GM12875 (cell line): ENCODE measurements at regions not wholly inside any gene's neighbourhood (a gene's known extent, or its start where the extent isn't known, plus 50 kb on each side); places are given as distances from the start of the nearest gene placed in this dataset.

Experiments used
- H3K4me3 ChIP-seq: one replicate; pipeline ENCODE4 v1.5.1; 2011; ENCODE audit warnings: low read depth, low read length, control low read depth
- TF ChIP-seq, protein P1 (sequence below): IDR thresholded peaks from 2 replicates; pipeline ENCODE4 v1.5.1; 2011; ENCODE audit warnings: low read depth, mild to moderate bottlenecking, control low read depth, inconsistent platforms, low read length, moderate library complexity, borderline replicate concordance; ENCODE audit not compliant: insufficient read depth

DNA sequence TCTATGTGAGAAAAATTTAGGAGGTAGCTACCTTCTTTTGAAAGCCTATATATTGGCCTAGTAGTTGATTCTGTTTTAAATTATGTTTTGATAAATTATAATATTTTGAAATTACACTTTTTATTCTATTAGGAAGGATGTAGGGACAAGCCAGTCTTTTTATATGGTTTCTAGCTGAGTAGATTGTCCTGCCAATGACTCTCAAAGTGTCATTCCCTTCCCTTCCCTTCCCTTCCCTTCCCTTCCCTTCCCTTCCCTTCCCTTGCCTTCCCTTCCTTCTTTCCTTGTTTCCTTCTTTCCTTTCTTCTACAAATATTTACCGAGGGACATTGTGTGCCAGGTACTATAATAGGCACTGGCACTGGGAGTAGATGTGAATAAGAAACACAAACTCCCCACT is 99.7 kb upstream of the HDAC9 start:
- TF ChIP-seq, protein P1, sequence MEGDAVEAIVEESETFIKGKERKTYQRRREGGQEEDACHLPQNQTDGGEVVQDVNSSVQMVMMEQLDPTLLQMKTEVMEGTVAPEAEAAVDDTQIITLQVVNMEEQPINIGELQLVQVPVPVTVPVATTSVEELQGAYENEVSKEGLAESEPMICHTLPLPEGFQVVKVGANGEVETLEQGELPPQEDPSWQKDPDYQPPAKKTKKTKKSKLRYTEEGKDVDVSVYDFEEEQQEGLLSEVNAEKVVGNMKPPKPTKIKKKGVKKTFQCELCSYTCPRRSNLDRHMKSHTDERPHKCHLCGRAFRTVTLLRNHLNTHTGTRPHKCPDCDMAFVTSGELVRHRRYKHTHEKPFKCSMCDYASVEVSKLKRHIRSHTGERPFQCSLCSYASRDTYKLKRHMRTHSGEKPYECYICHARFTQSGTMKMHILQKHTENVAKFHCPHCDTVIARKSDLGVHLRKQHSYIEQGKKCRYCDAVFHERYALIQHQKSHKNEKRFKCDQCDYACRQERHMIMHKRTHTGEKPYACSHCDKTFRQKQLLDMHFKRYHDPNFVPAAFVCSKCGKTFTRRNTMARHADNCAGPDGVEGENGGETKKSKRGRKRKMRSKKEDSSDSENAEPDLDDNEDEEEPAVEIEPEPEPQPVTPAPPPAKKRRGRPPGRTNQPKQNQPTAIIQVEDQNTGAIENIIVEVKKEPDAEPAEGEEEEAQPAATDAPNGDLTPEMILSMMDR: no peak
- no peak overlapping the region for H3K4me3 ChIP-seq

DNA sequence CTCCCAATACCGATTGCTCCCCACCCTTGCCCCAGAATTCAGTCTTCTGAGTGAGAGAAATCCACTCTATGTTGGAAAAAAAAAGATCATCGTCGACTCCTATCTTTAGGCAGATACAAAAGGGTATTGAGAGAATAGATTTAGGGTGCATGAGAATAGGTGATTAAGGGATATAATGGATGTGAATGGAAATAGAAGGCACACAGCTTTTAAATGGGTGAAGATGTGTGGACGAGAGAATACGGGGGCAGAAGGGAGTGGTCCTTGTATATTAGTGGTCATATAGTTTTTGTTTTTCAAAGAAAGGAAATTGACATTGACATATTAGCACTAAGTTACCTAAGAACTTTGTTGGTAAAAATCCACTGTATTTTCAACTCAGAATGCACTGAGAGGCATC is 98.6 kb upstream of the HDAC9 start:
- no peak overlapping the region for H3K4me3 ChIP-seq
- TF ChIP-seq, protein P1: no peak

DNA sequence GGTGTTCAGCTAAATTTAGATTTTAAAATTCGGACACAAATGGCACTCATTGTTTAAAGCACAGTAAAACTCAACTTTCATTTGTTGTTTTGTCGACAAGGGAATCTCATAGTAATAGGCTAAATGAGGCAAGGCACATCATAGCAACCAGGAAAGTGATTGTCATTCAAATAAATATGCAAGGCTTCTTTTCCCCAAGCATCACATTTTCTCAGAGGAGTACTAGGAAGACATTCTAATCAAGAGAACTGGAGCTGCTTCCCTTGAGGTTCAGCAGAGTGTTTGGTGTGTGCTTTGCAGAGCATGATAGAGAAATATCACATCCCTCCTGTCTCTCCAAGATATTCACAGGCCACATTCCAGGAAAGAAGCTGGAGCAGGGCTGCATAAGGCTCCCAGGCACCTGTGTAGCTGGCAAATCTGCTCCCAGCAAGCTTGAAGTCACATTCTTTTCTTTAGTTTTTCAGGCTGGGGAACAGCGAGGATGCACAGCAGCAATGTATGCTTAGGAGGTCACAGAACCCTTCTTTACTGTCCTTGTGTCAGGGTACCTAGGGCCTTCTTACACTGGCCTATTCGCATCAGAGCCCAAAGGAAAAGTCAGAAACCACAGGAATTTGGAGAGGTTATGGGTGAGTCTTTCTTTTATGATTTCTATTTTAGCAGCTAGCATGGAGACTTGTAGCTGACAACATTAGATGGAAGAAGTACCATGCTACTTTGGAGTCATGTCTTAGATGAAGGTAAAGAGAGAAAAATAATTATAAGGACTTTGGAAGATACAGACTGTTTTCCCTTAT is 95.9 kb upstream of the HDAC9 start:
- TF ChIP-seq, protein P1: no peak
- H3K4me3 ChIP-seq: no peak overlapping the region

DNA sequence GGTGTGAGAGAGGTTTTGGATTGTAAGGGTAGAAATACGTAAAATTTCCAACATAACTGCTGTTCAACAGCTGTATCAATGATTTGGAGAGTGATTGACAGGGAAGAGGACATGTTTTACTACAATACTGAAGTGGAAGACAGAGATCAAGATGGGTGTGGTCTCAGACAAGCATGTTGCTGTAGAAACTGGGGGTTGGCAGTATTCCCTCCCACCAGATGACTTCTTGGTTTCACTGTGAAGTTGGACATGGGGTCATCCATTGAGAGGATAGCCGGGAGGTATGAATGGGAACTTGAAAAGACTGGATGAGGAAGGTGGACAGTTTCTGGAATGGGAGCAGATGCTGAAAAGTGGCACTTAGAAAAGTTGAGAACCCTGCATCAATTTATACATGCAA is 95.3 kb upstream of the HDAC9 start:
- no peak overlapping the region for H3K4me3 ChIP-seq
- TF ChIP-seq, protein P1: no peak

DNA sequence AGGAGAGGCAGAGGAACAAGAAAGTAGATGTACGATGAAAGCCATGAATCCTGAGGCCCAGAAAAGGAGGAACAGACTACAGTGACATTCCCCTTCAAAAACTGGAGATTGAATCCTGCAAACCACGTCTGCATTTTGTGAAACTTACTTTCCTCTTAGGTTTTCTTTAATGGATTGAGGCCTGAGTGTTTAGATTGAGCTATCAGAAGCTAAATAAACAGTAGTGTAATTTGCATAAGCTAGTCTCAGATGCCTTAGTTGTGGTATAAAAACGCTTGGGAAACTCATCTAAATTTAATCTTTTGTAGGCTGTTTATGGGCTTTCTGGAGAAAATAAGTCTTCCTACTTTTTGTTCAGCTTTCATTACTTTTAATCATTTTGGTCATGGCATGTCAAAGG is 94.8 kb upstream of the HDAC9 start:
- H3K4me3 ChIP-seq: no peak overlapping the region
- TF ChIP-seq, protein P1: no peak

DNA sequence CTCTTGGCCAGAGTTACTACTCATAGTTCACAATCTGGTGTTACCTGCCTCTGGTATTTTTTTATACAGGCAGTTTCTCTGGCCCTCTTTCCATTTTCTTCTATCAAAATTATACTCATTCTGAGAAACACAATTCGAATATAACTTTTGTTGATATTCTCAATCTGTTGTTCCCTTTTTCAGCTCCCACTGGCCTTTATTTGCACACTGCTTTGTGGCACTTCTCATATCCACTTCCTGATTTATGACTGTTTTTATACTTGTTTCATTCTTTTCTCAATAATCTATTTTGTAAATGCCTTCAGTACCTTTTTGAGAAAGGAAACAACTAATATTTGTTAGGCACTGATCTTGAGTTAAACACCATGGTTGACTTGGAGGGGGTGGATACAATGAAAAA is 93.8 kb upstream of the HDAC9 start:
- TF ChIP-seq, protein P1: no peak

DNA sequence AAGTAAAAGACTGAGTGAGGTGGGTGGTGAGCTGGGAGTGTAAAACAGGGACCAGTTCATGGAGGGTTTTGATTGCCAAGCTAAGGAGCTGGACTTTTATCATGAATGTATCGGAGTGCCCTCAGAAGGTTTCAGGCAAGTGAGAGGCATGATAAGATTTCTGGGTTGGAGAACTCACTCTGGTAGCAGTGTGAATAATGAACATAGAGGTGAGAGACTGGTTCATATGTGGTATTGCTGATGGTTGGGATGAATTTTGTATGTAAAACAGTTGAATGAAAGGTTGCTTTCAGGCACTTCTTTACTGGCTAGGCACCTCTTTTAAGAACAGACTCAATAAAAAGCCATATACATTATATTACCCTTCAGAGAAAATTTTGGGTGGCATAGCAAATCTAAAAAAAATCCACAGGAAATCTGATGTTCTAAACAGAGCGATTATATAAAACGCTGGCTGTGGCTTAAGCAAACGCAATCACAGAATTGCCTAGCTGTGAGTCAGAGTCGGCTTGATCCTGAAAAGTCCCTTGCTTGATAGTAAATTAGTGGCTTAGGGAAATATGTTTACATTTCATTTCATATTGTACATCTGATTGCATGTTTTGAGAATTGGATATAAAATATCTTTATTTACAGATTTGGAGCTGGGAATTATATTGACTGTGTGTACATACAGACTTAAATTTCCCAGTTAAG is 92.9 kb upstream of the HDAC9 start:
- TF ChIP-seq, protein P1: no peak
- H3K4me3 ChIP-seq: no peak overlapping the region

More for the DNA sequence above, 93.8 kb upstream of the HDAC9 start:
- no peak overlapping the region for H3K4me3 ChIP-seq
